ENCODE measurements at regions not wholly inside any gene's neighbourhood (a gene's known extent, or its start where the extent isn't known, plus 50 kb on each side); places are given as distances from the start of the nearest gene placed in this dataset.

GRCh38 chr13:77988355-77988754 lies 69.7 kb upstream of the EDNRB start:
- no peak for DNase-seq

DNA sequence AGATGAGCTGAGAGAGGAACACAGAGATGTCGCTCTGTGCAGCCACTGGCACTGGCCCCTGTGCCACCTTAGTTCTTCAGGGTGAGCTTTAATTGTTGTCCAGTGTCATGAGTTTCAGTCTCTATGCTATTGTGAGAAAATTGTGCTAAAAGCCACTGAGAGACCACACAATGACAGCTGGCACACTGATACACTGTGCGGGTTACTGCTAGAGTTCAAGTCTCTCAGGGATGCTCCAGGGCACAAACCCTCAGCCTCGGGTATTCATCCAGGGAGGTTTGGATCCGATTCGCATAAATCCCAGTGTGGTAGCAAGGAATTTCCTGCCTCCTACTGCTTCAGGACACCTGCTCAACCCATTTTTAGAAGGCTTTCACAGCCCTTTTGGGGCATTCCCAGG lies 68.1 kb upstream of the EDNRB start:
- DNase-seq, result no peak

DNA sequence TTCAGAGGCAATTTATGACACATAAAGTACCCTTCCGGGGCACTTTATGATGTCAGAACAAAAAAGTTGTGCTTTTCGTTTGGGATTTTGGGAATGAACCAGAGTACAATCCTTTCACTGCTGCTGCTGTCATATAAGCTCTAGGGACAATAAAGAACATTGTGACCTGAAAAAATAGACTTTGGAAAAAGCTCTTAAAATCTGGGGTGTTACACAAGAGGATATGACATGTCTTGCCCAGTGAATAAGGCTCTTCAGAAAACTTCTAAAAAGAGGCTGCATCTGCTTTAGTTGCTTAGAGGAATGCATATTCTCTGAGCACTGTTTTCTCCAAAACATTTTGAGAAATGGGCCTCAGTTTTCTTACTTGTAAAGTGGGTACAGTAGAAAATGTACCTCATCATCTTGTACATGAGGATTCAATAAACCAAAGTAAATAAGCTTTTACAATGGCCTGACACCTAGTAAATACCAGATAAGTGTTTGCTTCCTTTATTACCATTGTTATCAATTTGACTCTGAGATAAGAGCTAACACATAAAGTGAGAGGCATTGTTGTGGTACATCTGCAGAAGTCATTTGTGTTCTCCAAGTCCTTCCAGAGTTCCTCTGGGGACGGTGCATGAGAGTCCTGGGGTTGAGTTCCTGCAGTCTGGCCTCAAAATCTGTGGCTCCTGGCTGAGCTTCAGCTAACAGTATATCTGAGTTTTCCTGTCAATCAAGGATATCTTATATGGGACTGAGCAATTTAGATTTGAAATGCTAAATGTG lies 67.4 kb upstream of the EDNRB start:
- DNase-seq, result no peak

DNA sequence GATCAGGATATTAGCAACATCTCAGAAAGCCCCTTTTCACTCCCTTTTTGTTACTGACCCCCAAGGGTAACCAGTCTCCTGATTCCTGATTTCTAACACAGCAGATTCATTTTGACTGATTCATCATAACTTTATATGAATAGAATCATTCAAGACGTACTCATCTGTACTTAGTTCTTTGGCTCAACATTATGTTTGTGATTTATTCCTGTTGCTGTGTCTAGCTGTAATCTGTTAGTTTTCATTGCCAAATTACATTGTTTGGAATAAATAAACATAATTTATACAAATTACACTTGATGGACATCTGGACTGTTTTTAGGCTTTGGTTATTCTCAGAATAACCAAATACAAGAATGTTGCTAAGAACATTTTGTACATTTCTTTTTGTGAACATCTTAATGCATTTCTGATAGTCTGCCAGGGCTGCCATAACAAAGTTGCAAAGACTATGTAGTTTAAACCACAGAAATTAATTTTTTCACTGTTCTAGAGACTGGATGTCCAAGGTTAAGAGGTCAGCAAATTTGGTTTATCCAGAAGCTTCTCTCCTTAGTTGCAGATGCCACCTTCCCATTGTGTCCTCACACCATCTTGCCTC lies 62.8 kb upstream of the EDNRB start:
- DNase-seq, result no peak

DNA sequence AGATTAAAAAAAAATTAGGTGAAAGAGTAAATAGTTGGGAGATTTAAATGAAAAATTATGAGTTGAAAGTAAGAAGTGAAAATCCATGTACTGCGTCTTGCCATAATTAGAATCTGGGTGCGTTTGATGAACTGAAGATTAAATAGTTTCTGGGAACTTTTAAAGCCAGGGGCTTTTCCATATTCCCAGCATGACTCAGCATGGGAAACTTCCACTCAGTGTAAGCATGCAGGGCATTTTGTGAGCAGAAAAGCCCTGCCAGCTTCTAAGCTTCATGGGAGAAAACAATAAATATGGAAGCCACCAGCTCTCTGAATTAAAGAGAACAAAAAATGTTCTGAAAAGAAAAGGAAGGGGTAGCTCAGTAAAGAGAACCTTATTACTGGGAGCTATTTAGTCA lies 62.0 kb upstream of the EDNRB start:
- no peak for DNase-seq

DNA sequence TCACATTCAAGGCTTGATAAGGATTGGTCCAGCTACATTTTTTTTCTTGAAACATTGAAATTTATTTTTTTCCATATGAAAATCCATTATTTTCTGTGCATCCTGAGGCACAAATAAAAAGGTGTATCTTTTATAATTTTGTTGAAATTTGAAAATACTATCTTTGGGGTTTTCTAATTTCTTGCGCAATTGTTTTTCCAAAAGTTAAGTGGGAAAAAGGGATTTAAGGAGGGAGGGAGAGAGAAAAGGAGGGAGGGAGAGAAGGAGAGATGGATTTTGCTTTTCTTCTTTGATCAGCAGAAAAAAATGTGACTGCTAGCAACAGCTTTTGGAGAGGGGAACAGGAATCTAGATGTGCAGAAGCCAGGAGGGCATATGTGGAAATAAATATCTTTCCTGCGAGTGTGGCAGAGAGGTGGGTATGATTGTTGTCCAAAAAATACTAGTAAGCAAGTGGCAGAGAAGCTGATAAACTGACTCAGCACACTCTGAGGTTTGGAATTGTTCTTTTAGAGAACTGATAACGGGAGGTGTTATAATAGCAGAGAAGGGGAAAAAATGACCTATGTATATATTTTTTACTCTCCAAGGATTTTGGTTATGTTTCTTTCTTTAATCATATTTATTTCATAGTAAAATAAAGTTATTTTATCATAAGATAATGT lies 61.2 kb upstream of the EDNRB start:
- DNase-seq, result no peak

GRCh38 chr13:77975358-77976042 lies 56.9 kb upstream of the EDNRB start:
- DNase-seq, result no peak

- no peak for DNase-seq
Measured at GRCh38 chr13:77969299-77969698, 50.7 kb upstream of the EDNRB start.
